ENCODE measurements at regions not wholly inside any gene's neighbourhood (a gene's known extent, or its start where the extent isn't known, plus 50 kb on each side); places are given as distances from the start of the nearest gene placed in this dataset.

DNA sequence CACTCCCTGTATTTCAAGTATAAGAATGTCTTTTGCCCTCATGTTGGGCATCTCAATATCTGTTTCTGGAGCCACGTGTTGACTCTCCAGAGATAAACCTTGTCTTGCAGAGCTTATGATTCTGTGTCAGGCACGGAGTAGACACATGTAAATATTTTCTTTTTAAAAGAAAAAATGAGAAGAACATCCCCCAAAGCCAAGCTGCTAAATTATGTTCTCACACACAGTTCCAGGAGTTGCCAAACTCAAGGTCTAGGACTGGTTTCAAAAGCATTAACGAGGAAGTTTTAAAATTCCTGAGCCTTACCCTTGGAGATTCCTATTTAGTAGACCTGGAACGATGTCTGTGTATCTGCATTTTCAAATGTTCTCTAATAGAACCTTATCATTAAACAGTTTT, 1228.3 kb upstream of the WWC1 start:
- TF ChIP-seq, protein P1, sequence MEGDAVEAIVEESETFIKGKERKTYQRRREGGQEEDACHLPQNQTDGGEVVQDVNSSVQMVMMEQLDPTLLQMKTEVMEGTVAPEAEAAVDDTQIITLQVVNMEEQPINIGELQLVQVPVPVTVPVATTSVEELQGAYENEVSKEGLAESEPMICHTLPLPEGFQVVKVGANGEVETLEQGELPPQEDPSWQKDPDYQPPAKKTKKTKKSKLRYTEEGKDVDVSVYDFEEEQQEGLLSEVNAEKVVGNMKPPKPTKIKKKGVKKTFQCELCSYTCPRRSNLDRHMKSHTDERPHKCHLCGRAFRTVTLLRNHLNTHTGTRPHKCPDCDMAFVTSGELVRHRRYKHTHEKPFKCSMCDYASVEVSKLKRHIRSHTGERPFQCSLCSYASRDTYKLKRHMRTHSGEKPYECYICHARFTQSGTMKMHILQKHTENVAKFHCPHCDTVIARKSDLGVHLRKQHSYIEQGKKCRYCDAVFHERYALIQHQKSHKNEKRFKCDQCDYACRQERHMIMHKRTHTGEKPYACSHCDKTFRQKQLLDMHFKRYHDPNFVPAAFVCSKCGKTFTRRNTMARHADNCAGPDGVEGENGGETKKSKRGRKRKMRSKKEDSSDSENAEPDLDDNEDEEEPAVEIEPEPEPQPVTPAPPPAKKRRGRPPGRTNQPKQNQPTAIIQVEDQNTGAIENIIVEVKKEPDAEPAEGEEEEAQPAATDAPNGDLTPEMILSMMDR (IDR thresholded peaks at IDR 0.05) = no peak
- no peak for TF ChIP-seq POLR2A (IDR thresholded peaks at IDR 0.05)
